ENCODE measurements at regions not wholly inside any gene's neighbourhood (a gene's known extent, or its start where the extent isn't known, plus 50 kb on each side); places are given as distances from the start of the nearest gene placed in this dataset.

DNA sequence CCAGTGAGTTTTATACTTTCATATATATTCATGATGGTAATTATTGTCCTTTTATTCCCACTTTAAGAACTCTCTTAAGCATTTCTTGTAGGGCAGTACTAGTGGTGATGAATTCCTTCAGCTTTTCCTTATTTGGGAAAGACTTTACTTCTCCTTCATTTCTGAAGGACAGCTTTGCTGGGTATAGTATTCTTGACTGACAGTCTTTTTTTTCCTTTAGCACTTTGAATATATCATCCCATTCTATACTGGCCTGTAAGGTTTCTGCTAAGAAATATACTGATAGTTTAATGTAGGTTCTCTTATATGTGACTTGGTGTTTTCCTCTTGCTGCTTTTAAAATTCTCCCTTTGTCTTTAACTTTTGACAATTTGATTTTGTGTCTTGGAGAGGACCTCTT, 109.0 kb upstream of the FSTL4 start:
- TF ChIP-seq, protein P1, sequence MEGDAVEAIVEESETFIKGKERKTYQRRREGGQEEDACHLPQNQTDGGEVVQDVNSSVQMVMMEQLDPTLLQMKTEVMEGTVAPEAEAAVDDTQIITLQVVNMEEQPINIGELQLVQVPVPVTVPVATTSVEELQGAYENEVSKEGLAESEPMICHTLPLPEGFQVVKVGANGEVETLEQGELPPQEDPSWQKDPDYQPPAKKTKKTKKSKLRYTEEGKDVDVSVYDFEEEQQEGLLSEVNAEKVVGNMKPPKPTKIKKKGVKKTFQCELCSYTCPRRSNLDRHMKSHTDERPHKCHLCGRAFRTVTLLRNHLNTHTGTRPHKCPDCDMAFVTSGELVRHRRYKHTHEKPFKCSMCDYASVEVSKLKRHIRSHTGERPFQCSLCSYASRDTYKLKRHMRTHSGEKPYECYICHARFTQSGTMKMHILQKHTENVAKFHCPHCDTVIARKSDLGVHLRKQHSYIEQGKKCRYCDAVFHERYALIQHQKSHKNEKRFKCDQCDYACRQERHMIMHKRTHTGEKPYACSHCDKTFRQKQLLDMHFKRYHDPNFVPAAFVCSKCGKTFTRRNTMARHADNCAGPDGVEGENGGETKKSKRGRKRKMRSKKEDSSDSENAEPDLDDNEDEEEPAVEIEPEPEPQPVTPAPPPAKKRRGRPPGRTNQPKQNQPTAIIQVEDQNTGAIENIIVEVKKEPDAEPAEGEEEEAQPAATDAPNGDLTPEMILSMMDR (IDR thresholded peaks at IDR 0.05): no peak
- no peak for TF ChIP-seq ZFX (IDR thresholded peaks at IDR 0.05; ENCODE audit: borderline replicate concordance)
